H4 (cell line): ENCODE measurements at regions not wholly inside any gene's neighbourhood (a gene's known extent, or its start where the extent isn't known, plus 50 kb on each side); places are given as distances from the start of the nearest gene placed in this dataset.

ENCODE experiments used
- DNase-seq: peaks from one replicate; pipeline ENCODE4 v3.0.0-alpha.2; 2015; ENCODE audit warnings: low spot score

- DNase-seq: no peak
Observed at GRCh38 chr20:52818491-52818890, 153.7 kb upstream of the TSHZ2 start.

DNA sequence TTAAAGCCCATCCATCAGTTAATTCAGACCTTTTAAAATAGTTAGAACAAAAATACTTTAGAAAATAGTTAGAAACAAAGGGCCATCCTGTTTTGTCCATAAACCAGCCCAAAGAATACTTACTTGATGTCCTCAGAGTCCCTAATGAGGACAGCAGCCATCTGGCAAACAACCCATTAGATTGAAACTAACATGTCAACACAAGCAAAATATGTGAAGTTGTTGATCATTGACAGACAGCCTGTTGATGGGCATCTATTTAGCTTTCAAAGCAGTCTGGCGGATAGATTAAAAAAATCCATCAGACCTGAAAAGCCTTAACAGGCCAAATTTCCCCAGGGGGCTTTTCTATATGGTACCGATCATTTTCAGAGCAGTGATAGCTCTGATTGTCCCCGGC is 154.2 kb upstream of the TSHZ2 start:
- no peak for DNase-seq

DNA sequence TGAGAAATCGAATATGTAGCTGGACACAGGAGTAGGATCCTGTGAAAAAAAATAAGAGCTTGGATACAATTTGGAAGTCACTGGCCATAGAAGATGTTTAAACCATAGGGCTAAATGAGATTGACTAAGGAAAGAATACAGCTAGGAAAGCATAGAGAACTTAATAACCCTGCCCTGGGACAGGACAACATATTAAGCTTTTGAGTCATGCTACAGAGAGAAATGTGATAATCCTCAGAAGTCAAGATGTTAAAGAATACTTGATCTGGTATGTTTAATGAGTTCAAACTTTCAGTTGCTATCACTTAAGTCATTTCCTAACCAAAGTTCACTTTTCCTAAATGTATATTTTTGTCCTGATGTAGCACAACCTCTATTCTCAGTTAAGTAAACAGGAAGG is 154.6 kb upstream of the TSHZ2 start:
- no peak for DNase-seq

- no peak for DNase-seq
Observed at GRCh38 chr20:52814371-52814770, 157.8 kb upstream of the TSHZ2 start.

GRCh38 chr20:52812231-52812847 is 159.8 kb upstream of the TSHZ2 start:
- no peak for DNase-seq

- DNase-seq: no peak
Observed at GRCh38 chr20:52809003-52809402, 163.2 kb upstream of the TSHZ2 start.

- no peak for DNase-seq
Observed at GRCh38 chr20:52806918-52807317, 165.2 kb upstream of the TSHZ2 start.

DNA sequence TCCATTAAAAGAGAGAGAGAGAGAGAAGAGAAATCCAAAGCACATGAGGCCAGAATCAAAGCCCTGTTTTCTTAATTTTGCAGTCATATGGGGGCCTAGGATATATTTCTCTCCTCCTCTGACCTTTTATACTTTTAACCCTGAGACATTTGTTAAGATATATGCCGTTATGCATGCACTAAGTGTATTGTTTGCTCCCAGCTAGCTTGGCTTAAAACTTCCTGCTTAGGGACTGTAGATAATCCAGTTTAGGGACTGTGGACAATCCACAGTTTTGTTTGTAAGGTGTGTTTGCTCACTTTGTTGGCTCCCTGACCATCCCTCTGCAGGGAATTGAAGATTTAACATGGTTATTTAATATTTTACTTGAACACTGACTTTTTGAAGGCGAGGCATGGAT is 166.3 kb upstream of the TSHZ2 start:
- DNase-seq: no peak

DNA sequence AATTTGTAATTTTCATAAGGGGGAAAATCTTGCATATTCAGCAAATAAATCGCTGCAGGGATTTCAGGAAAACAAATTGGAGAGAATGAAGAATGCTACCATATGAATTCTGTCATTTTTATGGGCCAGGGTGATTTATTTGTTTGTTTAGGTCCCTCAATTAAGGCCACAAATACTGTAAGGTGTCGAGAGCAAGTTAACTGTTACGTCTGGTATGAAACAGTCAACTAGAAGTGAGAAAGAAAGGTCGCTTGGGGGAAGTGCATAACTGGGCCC is 166.9 kb upstream of the TSHZ2 start:
- DNase-seq: no peak

GRCh38 chr20:52804497-52805295 is 167.5 kb upstream of the TSHZ2 start:
- no peak for DNase-seq

DNA sequence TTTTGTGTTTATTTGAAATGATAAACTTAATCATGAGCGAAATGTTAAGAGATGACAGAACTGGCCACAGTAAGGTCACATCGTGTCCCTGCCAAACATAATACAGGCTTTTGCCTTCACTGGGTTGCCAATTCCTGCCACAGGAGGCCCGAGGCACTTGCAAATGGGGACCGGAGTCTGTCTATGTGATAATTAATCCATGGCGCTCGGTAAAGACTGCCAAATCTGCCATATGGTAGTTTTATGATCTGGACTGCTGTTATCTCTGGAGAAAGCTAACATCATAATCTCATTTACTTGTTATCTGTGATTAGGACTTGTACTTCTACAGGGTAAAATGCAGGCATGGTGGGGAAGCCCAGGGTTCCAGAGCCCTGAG is 170.5 kb upstream of the TSHZ2 start:
- DNase-seq: no peak

DNA sequence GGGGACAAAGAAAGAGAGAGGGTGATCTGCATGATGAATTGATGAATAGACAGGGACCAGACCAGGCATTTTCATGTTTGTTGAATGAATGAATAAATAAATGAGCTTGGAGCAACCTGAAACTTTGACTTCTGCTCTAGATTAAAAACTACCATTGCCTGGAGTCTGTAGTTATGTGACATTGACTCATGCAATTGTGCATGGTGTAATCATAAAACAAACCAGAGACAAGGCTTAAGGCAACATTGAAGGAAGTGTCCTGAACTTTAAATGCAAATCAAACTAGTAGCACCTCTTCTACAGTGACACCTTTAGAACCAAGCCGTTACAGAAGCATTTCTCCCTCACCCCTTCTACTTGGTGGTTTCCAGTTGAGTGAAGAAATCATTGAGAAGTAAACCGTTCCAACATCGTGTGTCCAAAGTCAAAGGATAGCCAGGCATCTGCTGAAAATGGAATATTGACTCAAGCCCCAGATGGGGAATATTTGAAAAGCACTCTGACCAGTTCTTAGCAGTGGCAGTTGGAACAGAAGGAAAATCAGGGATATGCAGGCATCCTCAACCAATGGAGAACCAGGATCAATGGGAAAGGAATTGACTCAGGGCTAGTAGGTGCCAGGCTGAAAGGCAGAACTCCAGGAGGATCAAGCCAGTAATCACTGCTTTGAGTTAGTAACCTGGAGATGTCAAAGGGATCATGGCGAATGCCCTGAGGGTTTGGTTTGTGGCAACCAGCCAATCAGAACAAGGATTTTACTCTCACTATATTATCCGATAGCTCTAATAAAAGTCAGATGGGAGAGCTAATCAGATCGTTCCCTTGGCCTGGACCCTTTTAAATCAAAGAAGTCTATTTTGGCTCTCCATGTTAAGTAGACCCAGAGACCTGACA is 171.2 kb upstream of the TSHZ2 start:
- no peak for DNase-seq

DNA sequence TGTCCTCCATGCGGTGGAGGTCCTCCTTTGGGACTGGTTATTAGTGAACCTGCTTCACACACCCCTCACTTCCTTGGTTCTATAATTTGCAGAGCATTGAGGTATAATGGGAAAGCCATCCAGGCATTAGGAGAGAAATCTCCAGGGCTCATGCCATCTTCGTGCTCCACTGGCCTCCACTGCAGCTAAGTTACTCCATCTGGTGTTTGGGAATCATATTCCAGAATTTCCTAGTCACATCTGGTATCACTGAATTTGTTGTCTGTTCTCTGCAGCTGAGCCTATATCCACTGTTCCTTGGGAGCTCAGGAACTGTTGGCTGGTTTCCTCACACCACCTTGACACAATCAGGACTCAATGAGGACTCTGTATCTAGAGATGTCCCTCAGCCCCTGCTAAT is 173.0 kb upstream of the TSHZ2 start:
- no peak for DNase-seq

DNA sequence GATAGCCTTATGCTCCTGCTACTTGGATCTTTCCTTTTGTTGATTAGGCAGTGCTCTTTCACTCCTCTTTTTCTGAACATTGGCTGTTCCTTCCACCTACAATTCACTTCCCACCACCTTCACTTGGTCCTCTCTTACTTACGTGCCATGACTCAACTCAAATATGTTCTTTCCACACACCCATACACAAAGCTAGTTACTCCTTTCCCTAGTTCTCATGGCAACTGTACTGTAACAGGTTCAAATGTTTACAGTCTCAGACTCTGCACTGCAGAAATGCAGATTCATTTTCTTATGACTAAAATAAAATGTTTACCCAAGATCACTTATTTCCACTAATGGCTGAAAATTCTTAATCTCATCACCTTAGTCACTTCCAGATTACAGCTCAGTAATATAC is 174.0 kb upstream of the TSHZ2 start:
- DNase-seq: no peak

- no peak for DNase-seq
Observed at GRCh38 chr20:52794853-52795252, 177.3 kb upstream of the TSHZ2 start.

DNA sequence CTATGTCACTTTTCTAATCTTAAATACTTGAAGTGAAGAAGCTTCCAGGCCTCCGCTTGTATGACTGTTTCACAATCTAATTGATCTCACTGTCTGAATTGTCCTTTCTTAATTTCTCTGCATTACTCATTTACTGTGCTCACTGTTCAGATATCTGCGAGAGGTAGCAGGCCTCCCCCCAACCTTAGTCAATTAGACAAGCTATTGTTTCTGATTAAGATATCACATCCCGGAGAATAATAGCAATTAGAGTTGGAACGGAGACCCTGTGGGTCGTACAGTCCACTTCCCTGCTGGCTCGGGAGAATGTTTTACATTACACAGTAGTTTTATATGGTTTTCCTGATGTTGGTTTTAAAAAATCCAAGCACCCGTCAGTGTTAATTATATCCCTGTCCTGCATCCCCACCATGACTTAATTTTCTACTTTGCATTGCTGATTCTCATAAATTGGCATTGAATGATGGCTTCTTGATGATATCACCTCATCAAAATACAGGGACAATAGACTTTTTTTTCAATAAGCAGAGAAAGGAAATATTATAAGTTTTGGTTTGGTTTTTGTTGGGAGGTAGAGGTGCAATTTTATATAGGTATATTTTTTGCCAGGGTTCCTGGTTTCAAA is 178.7 kb upstream of the TSHZ2 start:
- DNase-seq: no peak

DNA sequence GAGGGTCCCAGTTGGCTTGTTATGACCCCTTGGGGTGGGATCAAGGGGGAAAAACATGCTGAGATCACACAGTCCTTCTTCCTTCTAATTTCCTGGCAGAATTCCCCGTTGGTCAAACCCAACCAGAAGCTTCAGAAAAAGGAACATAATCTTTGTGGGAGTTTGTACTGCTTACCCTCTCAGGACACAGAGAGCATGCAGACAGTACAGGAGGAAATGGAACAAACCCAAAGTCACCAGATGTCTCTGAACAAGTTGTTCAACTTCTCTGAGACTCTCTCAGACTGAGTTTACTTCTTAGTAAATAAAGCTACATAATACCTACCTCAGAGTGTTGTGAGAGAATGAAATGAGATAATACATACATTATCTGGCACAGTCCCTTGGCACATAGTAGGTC is 181.1 kb upstream of the TSHZ2 start:
- no peak for DNase-seq

GRCh38 chr20:52789716-52790115 is 182.4 kb upstream of the TSHZ2 start:
- DNase-seq: no peak

DNA sequence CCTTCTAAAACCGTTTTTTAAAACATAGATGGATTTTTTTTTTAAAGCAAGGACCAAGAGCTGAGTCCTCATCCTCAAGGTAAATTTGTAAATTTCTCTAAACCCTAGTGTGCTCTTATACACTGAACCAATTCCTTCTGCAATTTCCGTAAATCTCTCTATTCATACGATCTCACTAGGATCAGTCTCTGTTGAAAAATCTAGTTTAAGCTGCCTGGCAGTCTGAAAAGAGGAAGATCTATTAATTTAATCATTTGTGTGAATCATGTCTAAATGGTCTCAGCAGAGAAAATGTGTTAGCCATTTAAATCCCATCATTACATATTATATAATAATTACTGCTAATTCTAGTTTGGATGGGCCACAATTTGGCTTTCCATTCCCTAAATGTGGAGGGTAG is 184.2 kb upstream of the TSHZ2 start:
- no peak for DNase-seq

DNA sequence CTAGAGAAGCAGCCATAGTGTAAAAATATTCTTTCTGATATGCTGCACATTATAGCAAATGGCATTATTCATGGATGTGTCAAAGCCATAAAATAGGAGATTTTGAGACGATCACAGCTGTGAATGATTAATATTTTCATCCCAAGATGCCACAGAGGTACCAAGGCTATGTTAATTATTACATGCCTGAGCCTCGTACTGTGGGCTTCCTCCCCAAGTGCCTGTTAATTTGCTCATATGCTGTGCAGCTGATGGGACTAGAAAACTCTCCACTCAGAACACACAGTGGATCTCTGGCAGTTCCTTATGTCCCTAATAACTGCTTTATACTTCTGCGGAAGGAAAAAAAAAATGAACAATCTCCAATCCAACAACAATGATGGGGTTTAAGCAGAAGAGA is 184.9 kb upstream of the TSHZ2 start:
- DNase-seq: no peak

DNA sequence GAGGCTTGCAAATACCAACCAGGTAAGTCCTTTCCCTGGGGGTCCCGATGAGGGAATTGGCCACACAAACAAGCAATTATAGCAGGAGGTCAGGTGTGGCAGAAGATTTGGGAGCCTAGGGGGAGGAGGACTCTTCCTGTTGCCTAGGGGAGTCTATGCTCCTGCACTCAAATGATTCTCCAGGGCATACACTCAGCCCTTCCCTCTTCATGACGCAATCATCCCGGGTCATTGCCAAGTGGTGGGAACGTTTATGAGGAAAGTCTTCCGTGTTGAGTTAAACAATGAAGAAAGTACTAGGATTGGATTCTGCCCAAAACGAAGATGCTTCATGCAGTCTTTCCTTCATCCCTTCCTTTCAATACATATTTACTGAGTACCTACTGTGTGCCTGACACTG is 186.5 kb upstream of the TSHZ2 start:
- peak; percentile 23 for DNase-seq

- DNase-seq: no peak
Observed at GRCh38 chr20:52783769-52784168, 188.4 kb upstream of the TSHZ2 start.

- DNase-seq: no peak
Observed at GRCh38 chr20:52780462-52780861, 191.7 kb upstream of the TSHZ2 start.
